HEK293 (cell line): ENCODE measurements at regions not wholly inside any gene's neighbourhood (a gene's known extent, or its start where the extent isn't known, plus 50 kb on each side); places are given as distances from the start of the nearest gene placed in this dataset.

ENCODE experiments used
- ZBTB1 ChIP-seq: fragments of 450-650 bp; formaldehyde crosslinking; IDR thresholded peaks from 2 replicates; pipeline ENCODE4 v1.5.1; 2016; ENCODE audit warnings: missing biosample characterization, missing genetic modification characterization
- ZBTB7A ChIP-seq: fragments of 450-650 bp; formaldehyde crosslinking; IDR thresholded peaks from 2 replicates; pipeline ENCODE4 v1.5.1; 2016; ENCODE audit warnings: low read depth, missing biosample characterization, missing genetic modification characterization
- ZNF600 ChIP-seq: fragments of 450-650 bp; formaldehyde crosslinking; IDR thresholded peaks from 2 replicates; pipeline ENCODE4 v1.5.1; 2016; ENCODE audit warnings: missing biosample characterization, missing genetic modification characterization
- TF ChIP-seq, protein P1 (sequence below): fragments of 450-650 bp; formaldehyde crosslinking; IDR thresholded peaks from 2 replicates; pipeline ENCODE4 v1.5.1; 2016; ENCODE audit warnings: missing biosample characterization, missing genetic modification characterization
- TF ChIP-seq, protein P2 (sequence below): fragments of 450-650 bp; formaldehyde crosslinking; IDR thresholded peaks from 2 replicates; pipeline ENCODE4 v1.5.1; 2016; ENCODE audit warnings: missing biosample characterization, missing genetic modification characterization
- TF ChIP-seq, protein P3 (sequence below): fragments of 450-650 bp; formaldehyde crosslinking; conservative IDR thresholded peaks from 2 replicates; pipeline ENCODE4 v1.5.1; 2016; ENCODE audit warnings: low read depth, missing biosample characterization, missing genetic modification characterization

DNA sequence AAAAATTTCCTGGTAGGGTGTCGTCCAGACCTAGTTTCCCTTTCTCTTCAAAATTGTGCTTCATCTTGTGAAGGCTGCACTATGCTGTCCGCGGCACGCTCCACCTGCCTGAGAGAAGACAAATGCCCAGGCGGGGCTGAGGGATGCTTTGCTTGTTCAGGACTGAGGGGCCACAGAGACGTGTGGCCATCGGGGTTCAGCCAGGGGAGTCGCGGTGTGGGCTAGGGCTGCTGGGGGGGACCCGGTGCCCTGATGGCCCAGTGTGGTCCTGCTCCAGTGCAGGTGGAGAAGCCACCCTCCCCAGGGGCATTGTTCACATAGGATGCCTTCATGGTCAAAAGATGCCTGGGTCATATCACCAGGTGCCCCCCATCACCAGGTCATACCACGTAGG lies 107.8 kb upstream of the SHH start:
- TF ChIP-seq ZBTB1 (no peak), ZNF600 (no peak), ZBTB7A (tag by site-specific recombination) (no peak)
- TF ChIP-seq, protein P1, sequence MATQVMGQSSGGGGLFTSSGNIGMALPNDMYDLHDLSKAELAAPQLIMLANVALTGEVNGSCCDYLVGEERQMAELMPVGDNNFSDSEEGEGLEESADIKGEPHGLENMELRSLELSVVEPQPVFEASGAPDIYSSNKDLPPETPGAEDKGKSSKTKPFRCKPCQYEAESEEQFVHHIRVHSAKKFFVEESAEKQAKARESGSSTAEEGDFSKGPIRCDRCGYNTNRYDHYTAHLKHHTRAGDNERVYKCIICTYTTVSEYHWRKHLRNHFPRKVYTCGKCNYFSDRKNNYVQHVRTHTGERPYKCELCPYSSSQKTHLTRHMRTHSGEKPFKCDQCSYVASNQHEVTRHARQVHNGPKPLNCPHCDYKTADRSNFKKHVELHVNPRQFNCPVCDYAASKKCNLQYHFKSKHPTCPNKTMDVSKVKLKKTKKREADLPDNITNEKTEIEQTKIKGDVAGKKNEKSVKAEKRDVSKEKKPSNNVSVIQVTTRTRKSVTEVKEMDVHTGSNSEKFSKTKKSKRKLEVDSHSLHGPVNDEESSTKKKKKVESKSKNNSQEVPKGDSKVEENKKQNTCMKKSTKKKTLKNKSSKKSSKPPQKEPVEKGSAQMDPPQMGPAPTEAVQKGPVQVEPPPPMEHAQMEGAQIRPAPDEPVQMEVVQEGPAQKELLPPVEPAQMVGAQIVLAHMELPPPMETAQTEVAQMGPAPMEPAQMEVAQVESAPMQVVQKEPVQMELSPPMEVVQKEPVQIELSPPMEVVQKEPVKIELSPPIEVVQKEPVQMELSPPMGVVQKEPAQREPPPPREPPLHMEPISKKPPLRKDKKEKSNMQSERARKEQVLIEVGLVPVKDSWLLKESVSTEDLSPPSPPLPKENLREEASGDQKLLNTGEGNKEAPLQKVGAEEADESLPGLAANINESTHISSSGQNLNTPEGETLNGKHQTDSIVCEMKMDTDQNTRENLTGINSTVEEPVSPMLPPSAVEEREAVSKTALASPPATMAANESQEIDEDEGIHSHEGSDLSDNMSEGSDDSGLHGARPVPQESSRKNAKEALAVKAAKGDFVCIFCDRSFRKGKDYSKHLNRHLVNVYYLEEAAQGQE (tag by site-specific recombination), result no peak
- TF ChIP-seq, protein P2, sequence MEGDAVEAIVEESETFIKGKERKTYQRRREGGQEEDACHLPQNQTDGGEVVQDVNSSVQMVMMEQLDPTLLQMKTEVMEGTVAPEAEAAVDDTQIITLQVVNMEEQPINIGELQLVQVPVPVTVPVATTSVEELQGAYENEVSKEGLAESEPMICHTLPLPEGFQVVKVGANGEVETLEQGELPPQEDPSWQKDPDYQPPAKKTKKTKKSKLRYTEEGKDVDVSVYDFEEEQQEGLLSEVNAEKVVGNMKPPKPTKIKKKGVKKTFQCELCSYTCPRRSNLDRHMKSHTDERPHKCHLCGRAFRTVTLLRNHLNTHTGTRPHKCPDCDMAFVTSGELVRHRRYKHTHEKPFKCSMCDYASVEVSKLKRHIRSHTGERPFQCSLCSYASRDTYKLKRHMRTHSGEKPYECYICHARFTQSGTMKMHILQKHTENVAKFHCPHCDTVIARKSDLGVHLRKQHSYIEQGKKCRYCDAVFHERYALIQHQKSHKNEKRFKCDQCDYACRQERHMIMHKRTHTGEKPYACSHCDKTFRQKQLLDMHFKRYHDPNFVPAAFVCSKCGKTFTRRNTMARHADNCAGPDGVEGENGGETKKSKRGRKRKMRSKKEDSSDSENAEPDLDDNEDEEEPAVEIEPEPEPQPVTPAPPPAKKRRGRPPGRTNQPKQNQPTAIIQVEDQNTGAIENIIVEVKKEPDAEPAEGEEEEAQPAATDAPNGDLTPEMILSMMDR (tag by site-specific recombination), result no peak
- TF ChIP-seq, protein P3, sequence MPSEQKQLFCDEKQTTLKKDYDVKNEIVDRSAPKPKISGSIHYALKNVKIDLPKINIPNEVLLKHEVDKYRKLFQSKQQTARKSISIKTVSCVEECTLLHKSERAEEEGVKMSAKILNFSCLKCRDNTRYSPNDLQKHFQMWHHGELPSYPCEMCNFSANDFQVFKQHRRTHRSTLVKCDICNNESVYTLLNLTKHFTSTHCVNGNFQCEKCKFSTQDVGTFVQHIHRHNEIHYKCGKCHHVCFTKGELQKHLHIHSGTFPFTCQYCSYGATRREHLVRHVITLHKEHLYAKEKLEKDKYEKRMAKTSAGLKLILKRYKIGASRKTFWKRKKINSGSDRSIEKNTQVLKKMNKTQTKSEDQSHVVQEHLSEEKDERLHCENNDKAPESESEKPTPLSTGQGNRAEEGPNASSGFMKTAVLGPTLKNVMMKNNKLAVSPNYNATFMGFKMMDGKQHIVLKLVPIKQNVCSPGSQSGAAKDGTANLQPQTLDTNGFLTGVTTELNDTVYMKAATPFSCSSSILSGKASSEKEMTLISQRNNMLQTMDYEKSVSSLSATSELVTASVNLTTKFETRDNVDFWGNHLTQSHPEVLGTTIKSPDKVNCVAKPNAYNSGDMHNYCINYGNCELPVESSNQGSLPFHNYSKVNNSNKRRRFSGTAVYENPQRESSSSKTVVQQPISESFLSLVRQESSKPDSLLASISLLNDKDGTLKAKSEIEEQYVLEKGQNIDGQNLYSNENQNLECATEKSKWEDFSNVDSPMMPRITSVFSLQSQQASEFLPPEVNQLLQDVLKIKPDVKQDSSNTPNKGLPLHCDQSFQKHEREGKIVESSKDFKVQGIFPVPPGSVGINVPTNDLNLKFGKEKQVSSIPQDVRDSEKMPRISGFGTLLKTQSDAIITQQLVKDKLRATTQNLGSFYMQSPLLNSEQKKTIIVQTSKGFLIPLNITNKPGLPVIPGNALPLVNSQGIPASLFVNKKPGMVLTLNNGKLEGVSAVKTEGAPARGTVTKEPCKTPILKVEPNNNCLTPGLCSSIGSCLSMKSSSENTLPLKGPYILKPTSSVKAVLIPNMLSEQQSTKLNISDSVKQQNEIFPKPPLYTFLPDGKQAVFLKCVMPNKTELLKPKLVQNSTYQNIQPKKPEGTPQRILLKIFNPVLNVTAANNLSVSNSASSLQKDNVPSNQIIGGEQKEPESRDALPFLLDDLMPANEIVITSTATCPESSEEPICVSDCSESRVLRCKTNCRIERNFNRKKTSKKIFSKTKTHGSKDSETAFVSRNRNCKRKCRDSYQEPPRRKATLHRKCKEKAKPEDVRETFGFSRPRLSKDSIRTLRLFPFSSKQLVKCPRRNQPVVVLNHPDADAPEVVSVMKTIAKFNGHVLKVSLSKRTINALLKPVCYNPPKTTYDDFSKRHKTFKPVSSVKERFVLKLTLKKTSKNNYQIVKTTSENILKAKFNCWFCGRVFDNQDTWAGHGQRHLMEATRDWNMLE (tag by site-specific recombination), result no peak
